Spleen (tissue), 11 donors: ENCODE measurements at regions not wholly inside any gene's neighbourhood (a gene's known extent, or its start where the extent isn't known, plus 50 kb on each side); places are given as distances from the start of the nearest gene placed in this dataset.

Source experiments
- DNase-seq: peaks from one replicate; pipeline ENCODE4 v3.0.0-alpha.2; 2020
- H3K27ac ChIP-seq, 8 donors: fragments of 200-600 bp; sonication (generic) in 7 of 8; 1 replicate in 4 of 8; 2 replicates in 4 of 8; pipeline versions ENCODE4 v1.5.0 to v1.8.0; 2016 to 2021; ENCODE audit warnings: inconsistent platforms in 4 of 8, mild to moderate bottlenecking in 4 of 8, moderate library complexity in 1 of 8
- H3K27me3 ChIP-seq, 7 donors: fragments of 200-600 bp; sonication (generic) in 6 of 7; replicated peaks in 1 of 7; 1 replicate in 4 of 7; 2 replicates in 3 of 7; pipeline versions ENCODE4 v1.5.0 to v1.8.0; 2016 to 2021; ENCODE audit warnings: inconsistent platforms in 3 of 7, mild to moderate bottlenecking in 1 of 7
- H3K36me3 ChIP-seq, 6 donors: fragments of 200-600 bp; sonication (generic) in 5 of 6; 1 replicate in 4 of 6; 2 replicates in 2 of 6; pipeline versions ENCODE4 v1.5.0 to v1.8.0; 2016 to 2021; ENCODE audit warnings: inconsistent platforms in 2 of 6
- H3K4me1 ChIP-seq, 6 donors: fragments of 200-600 bp; sonication (generic) in 5 of 6; 1 replicate in 3 of 6; 2 replicates in 3 of 6; pipeline versions ENCODE4 v1.5.0 to v1.8.0; 2016 to 2021; ENCODE audit warnings: inconsistent platforms in 3 of 6
- H3K4me3 ChIP-seq, 8 donors: fragments of 200-600 bp; sonication (generic) in 7 of 8; 1 replicate in 4 of 8; 2 replicates in 4 of 8; pipeline versions ENCODE4 v1.5.0 to v1.8.0; 2016 to 2021; ENCODE audit warnings: inconsistent platforms in 4 of 8, mild to moderate bottlenecking in 4 of 8, moderate library complexity in 2 of 8
- H3K9me3 ChIP-seq, 8 donors: fragments of 200-600 bp; sonication (generic) in 7 of 8; 1 replicate in 4 of 8; 2 replicates in 4 of 8; pipeline versions ENCODE4 v1.5.0 to v1.8.0; 2016 to 2021; ENCODE audit warnings: inconsistent platforms in 4 of 8
- POLR2A ChIP-seq, 3 donors: fragments of 450-650 bp; IDR thresholded peaks; one replicate each; pipeline ENCODE4 v1.5.1; 2017; ENCODE audit warnings: antibody characterized with exemption in 3 of 3, mild to moderate bottlenecking in 1 of 3
- POLR2AphosphoS5 ChIP-seq, 3 donors: sonication (generic); formaldehyde crosslinking; IDR thresholded peaks; one replicate each; pipeline ENCODE4 v1.5.1; 2017; ENCODE audit warnings: antibody characterized with exemption in 3 of 3
- WGBS, 5 donors: extraction: QIAGEN DNeasy Blood & Tissue Kit in 3 of 5; methylation state at CpG; one replicate each; pipeline versions ENCODE4 v1.1.5 to v1.1.7; 2013 to 2018; 5-methylcytosine and 5-hydroxymethylcytosine counted together
- intact Hi-C: fragments of 100-400 bp; cut with DNase I; formaldehyde crosslinking; loops from one replicate; pipeline ENCODE4 v1.15.0; 2023; ENCODE audit warnings: low total_unique reads
- TF ChIP-seq, protein P1 (sequence below), 11 experiments: fragments of 200-600 bp in 7 of 11; fragments of 450-650 bp in 4 of 11; sonication (generic) in 4 of 11; IDR thresholded peaks in 8 of 11; conservative IDR thresholded peaks in 3 of 11; 1 replicate in 7 of 11; 2 replicates in 4 of 11; pipeline versions ENCODE4 v1.4.0 to v1.8.0; 2016 to 2021; ENCODE audit warnings: antibody characterized with exemption in 11 of 11, inconsistent platforms in 4 of 11, mild to moderate bottlenecking in 1 of 11
- donor health status: healthy with polysubstance abuse.
- donor health status: DM: no; HTN: no; CAD: no; lungs with moderate emphysema.
- donor health status: DM: no; HTN: no; CAD: no.
- donor health status: Bipolar disorder and iron deficiency.
- donor health status: healthy.
- donor health status: DM: no; HTN: no; CAD: no.
- donor health status: DM: yes; HTN: yes; CAD: no.

DNA sequence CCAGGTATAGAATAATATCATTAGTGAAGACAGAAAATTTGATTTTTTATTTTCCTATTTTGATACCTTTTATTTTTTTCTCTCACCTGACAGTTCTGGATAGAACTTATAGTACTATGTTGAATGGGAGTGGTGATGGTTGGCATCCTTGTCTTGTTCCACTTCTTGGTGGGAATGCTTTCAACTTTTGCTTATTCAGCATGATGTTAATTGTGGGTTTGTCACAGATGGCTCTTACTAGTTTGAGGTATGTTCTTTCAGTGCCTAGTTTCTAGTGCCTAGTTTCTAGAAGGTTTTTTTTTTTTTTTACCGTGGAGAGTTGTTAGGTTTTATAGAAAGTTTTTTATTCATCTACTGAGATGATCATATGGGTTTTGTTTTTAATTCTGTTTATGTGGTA lies 516.3 kb upstream of the NOVA1 start:
- no peak for TF ChIP-seq POLR2A (IDR thresholded peaks at IDR 0.05)
- no peaks in the 10 kb centered on the region for H3K4me1 ChIP-seq
- no peaks in the 10 kb centered on the region for H3K36me3 ChIP-seq
- H3K4me3 ChIP-seq = no peak overlapping the region
- whole genome bisulfite sequencing, 5 donors = 0 to 31% (median 0%) methylated on average over 1 of the region's 1 CpG
- intact Hi-C loops = no loop called here
- no peak for DNase-seq
- no peaks in the 10 kb centered on the region for H3K27me3 ChIP-seq
- no peak overlapping the region for H3K27ac ChIP-seq
- peaks cover 0 to 14% (median 6%) of the 10 kb centered on the region in 8 donors for H3K9me3 ChIP-seq

DNA sequence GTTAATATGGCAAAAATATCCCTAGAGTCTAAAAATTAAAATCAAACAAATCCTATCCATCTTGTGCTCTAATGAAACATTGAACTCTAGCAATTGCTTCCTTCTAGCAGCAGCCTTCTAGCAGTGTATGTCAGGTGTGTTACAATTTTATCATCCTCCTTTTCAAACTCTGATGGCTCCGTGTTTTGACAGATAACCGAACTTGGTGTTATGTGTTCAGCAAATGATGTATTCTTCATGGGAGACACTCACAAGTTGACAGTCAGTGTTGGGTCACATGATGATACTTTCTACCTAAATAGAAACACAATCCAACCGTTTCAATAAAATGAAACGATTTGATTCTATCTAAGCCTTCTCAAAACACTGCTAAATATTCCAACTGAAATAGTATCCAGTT lies 525.3 kb upstream of the NOVA1 start:
- Histone ChIP-seq H3K4me1 (no peaks in the 10 kb centered on the region), H3K9me3 (peaks cover 0 to 46% (median 30%) of the 10 kb centered on the region in 8 donors), H3K27me3 (no peaks in the 10 kb centered on the region), H3K36me3 (no peaks in the 10 kb centered on the region), H3K27ac (no peak overlapping the region), H3K4me3 (no peak overlapping the region)
- intact Hi-C loops = no loop called here
- no peak for TF ChIP-seq POLR2AphosphoS5 (IDR thresholded peaks at IDR 0.05)
- no peak for TF ChIP-seq POLR2A (IDR thresholded peaks at IDR 0.05)
- TF ChIP-seq, protein P1, sequence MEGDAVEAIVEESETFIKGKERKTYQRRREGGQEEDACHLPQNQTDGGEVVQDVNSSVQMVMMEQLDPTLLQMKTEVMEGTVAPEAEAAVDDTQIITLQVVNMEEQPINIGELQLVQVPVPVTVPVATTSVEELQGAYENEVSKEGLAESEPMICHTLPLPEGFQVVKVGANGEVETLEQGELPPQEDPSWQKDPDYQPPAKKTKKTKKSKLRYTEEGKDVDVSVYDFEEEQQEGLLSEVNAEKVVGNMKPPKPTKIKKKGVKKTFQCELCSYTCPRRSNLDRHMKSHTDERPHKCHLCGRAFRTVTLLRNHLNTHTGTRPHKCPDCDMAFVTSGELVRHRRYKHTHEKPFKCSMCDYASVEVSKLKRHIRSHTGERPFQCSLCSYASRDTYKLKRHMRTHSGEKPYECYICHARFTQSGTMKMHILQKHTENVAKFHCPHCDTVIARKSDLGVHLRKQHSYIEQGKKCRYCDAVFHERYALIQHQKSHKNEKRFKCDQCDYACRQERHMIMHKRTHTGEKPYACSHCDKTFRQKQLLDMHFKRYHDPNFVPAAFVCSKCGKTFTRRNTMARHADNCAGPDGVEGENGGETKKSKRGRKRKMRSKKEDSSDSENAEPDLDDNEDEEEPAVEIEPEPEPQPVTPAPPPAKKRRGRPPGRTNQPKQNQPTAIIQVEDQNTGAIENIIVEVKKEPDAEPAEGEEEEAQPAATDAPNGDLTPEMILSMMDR (IDR thresholded peaks at IDR 0.05 in 8 of 11, conservative IDR thresholded peaks at IDR 0.05 in 3 of 11) = no peak
- DNase-seq = no peak
- WGBS, 5 donors = 74 to 86% (median 78%) methylated on average over 4 of the region's 4 CpGs

DNA sequence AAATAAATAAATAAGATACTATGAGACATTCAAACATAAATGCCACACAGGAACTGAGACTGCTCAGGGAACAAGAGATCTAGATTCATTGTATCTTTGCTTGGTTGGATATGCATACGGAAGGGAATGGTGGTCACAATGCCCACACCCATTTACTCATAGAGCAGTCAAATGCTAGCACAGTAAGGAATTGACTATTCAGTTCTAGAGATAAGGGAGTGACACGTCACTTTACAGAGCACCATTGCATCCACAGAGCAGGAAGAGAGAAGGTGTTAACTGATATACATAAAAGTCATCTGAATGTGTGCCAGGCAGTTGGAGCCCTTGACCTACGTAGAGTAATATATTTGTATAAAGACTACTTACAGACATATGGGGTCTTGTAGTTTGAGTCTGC lies 530.0 kb upstream of the NOVA1 start:
- DNase-seq = no peak
- 78 to 87% (median 83%) methylated on average over 3 of the region's 3 CpGs for WGBS, 5 donors
- H3K4me3 ChIP-seq = no peak overlapping the region
- H3K4me1 ChIP-seq = no peaks in the 10 kb centered on the region
- no peak for TF ChIP-seq POLR2AphosphoS5 (IDR thresholded peaks at IDR 0.05)
- TF ChIP-seq POLR2A (IDR thresholded peaks at IDR 0.05) = no peak
- TF ChIP-seq, protein P1 (IDR thresholded peaks at IDR 0.05 in 8 of 11, conservative IDR thresholded peaks at IDR 0.05 in 3 of 11) = no peak
- peaks cover 0 to 13% (median 2%) of the 10 kb centered on the region in 8 donors for H3K9me3 ChIP-seq
- H3K27ac ChIP-seq = no peak overlapping the region
- H3K27me3 ChIP-seq = no peaks in the 10 kb centered on the region
- no peaks in the 10 kb centered on the region for H3K36me3 ChIP-seq
- intact Hi-C loops = no loop called here

DNA sequence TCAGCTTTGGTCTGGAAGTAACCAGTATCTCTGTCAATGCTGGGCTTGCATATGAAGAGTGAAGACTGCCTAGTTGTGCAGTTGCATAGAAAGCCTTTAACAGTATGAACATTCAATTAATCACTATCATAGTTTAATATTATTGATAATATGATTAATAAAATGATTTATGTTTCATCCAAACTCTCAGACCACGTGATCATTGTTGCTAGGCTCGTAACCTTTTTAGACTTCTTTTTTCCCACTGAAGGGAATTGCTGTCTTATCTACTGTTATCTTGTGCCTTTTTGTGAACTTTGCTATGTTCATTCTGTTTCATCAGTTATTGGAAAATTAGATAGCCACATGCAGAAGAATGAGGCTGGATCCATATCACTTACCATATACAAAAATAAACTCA lies 536.4 kb upstream of the NOVA1 start:
- no peaks in the 10 kb centered on the region for H3K27me3 ChIP-seq
- no peak overlapping the region for H3K4me3 ChIP-seq
- no peak overlapping the region for H3K27ac ChIP-seq
- no peaks in the 10 kb centered on the region for H3K36me3 ChIP-seq
- no peak for DNase-seq
- intact Hi-C loops = no loop called here
- peaks cover 0 to 8% (median 0%) of the 10 kb centered on the region in 8 donors for H3K9me3 ChIP-seq
- no peaks in the 10 kb centered on the region for H3K4me1 ChIP-seq
- 64 to 77% (median 72%) methylated on average over 2 of the region's 2 CpGs for WGBS, 5 donors
- TF ChIP-seq, protein P1 (IDR thresholded peaks at IDR 0.05 in 8 of 11, conservative IDR thresholded peaks at IDR 0.05 in 3 of 11) = no peak
- TF ChIP-seq POLR2A (IDR thresholded peaks at IDR 0.05) = no peak
- no peak for TF ChIP-seq POLR2AphosphoS5 (IDR thresholded peaks at IDR 0.05)

DNA sequence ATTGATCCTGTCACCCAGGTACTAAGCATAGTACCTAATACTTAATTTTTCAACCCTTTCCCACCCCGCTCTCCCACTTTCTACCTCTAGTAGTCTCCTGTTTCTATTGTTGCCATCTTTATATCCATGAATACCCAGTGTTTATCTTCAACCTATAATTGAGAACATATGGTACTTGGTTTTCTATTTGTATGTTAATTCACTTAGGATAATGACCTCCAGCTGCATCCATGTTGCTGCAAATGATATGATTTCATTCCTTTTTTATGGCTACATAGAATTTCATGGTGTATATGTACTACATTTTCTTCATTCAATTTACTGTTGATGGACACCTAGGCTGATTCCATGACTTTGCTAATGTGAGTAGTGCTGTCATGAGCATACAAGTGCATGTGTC lies 547.3 kb upstream of the NOVA1 start:
- no peak for DNase-seq
- peaks cover 0 to 12% (median 3%) of the 10 kb centered on the region in 8 donors for H3K9me3 ChIP-seq
- no peaks in the 10 kb centered on the region for H3K4me1 ChIP-seq
- no peaks in the 10 kb centered on the region for H3K36me3 ChIP-seq
- intact Hi-C loops = no loop called here
- no peak overlapping the region for H3K27ac ChIP-seq
- no peak overlapping the region for H3K4me3 ChIP-seq
- no peaks in the 10 kb centered on the region for H3K27me3 ChIP-seq
- WGBS, 5 donors = 83 to 97% (median 87%) methylated on average over 1 of the region's 1 CpG
- TF ChIP-seq POLR2A (IDR thresholded peaks at IDR 0.05) (no peak), POLR2AphosphoS5 (IDR thresholded peaks at IDR 0.05) (no peak)
- TF ChIP-seq, protein P1 (IDR thresholded peaks at IDR 0.05 in 8 of 11, conservative IDR thresholded peaks at IDR 0.05 in 3 of 11) = no peak
